ENCODE measurements at regions not wholly inside any gene's neighbourhood (a gene's known extent, or its start where the extent isn't known, plus 50 kb on each side); places are given as distances from the start of the nearest gene placed in this dataset.

GRCh38 chr3:177286034-177286433 lies 88.8 kb upstream of the TBL1XR1 start:
- TF ChIP-seq, protein P1, sequence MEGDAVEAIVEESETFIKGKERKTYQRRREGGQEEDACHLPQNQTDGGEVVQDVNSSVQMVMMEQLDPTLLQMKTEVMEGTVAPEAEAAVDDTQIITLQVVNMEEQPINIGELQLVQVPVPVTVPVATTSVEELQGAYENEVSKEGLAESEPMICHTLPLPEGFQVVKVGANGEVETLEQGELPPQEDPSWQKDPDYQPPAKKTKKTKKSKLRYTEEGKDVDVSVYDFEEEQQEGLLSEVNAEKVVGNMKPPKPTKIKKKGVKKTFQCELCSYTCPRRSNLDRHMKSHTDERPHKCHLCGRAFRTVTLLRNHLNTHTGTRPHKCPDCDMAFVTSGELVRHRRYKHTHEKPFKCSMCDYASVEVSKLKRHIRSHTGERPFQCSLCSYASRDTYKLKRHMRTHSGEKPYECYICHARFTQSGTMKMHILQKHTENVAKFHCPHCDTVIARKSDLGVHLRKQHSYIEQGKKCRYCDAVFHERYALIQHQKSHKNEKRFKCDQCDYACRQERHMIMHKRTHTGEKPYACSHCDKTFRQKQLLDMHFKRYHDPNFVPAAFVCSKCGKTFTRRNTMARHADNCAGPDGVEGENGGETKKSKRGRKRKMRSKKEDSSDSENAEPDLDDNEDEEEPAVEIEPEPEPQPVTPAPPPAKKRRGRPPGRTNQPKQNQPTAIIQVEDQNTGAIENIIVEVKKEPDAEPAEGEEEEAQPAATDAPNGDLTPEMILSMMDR (IDR thresholded peaks at IDR 0.05): no peak
- H3K4me3 ChIP-seq (ENCODE audit: low read depth, low read length): no peak overlapping the region
- H3K27ac ChIP-seq: peak overlapping the region; percentile 59
- no peaks in the 10 kb centered on the region for H3K36me3 ChIP-seq (ENCODE audit: control insufficient read depth, insufficient read depth, low read length)
- no peak overlapping the region for H2AFZ ChIP-seq
- no peaks in the 10 kb centered on the region for H3K27me3 ChIP-seq (ENCODE audit: control insufficient read depth, insufficient read depth, low read length)
- no peaks in the 10 kb centered on the region for H3K9me3 ChIP-seq (ENCODE audit: control insufficient read depth, low read length)
- H3K9ac ChIP-seq: no peak overlapping the region
- peak overlapping the region; percentile 41 for H3K4me2 ChIP-seq (ENCODE audit: low read length)
- peaks cover 7% of the 10 kb centered on the region for H3K4me1 ChIP-seq
- no peaks in the 10 kb centered on the region for H3K79me2 ChIP-seq

DNA sequence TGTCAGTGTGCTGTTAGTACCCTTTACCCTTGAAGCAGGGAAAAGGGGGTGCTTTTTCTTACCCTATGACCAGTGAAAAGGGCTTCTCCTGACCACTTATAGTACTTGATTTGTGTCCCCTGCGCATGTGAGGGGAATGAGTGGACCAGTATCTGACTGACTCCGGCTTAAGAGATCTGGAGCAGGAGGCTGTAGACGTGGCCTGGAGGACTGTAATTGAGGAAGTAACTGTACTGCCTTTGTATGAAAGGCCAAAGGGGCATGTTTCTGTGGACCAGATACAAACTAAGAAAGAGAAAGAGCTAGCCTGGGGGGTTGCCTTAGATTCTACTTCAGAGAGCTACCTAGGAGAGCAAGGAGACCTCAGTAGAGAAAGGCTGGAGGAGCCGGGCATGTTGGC lies 89.9 kb upstream of the TBL1XR1 start:
- H3K27me3 ChIP-seq (ENCODE audit: control insufficient read depth, insufficient read depth, low read length): no peaks in the 10 kb centered on the region
- no peaks in the 10 kb centered on the region for H3K36me3 ChIP-seq (ENCODE audit: control insufficient read depth, insufficient read depth, low read length)
- H3K4me2 ChIP-seq (ENCODE audit: low read length): no peak overlapping the region
- H3K4me1 ChIP-seq: peaks cover 4% of the 10 kb centered on the region
- H3K79me2 ChIP-seq: no peaks in the 10 kb centered on the region
- H3K9me3 ChIP-seq (ENCODE audit: control insufficient read depth, low read length): no peaks in the 10 kb centered on the region
- no peak overlapping the region for H3K4me3 ChIP-seq (ENCODE audit: low read depth, low read length)
- no peak overlapping the region for H2AFZ ChIP-seq
- H3K27ac ChIP-seq: no peak overlapping the region
- H3K9ac ChIP-seq: no peak overlapping the region
- TF ChIP-seq, protein P1 (IDR thresholded peaks at IDR 0.05): no peak

- no peaks in the 10 kb centered on the region for H3K27me3 ChIP-seq (ENCODE audit: control insufficient read depth, insufficient read depth, low read length)
- H3K4me1 ChIP-seq: peaks cover 4% of the 10 kb centered on the region
- H3K27ac ChIP-seq: no peak overlapping the region
- no peaks in the 10 kb centered on the region for H3K36me3 ChIP-seq (ENCODE audit: control insufficient read depth, insufficient read depth, low read length)
- H3K4me3 ChIP-seq (ENCODE audit: low read depth, low read length): no peak overlapping the region
- H3K79me2 ChIP-seq: no peaks in the 10 kb centered on the region
- H3K9ac ChIP-seq: no peak overlapping the region
- H3K4me2 ChIP-seq (ENCODE audit: low read length): no peak overlapping the region
- H2AFZ ChIP-seq: no peak overlapping the region
- TF ChIP-seq, protein P1 (IDR thresholded peaks at IDR 0.05): no peak
- no peaks in the 10 kb centered on the region for H3K9me3 ChIP-seq (ENCODE audit: control insufficient read depth, low read length)
Observed at GRCh38 chr3:177290633-177291032, 93.4 kb upstream of the TBL1XR1 start.

DNA sequence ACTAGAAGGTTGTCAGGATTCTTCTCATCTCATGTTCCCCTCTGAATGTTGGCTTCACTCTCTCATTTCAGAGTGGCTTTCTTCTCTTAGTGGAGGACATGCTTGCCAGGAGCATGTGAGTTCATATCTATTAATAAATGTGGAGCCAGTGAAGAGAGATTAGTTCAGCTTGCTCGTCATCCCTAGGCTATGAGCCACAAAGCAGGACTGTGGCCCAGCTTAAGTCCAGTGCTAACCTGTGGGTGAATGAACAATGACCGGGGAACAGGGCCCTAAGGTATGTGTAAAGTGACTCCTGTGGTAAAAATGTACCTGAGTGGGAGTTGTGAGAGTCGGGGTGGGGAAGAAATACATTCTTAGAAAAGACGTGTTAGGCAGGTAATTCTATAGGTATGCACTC lies 96.9 kb upstream of the TBL1XR1 start:
- Histone ChIP-seq H3K4me3 (ENCODE audit: low read depth, low read length) (no peak overlapping the region), H3K79me2 (no peaks in the 10 kb centered on the region), H3K27ac (no peak overlapping the region), H3K4me1 (no peaks in the 10 kb centered on the region), H3K36me3 (ENCODE audit: control insufficient read depth, insufficient read depth, low read length) (no peaks in the 10 kb centered on the region), H3K9me3 (ENCODE audit: control insufficient read depth, low read length) (no peaks in the 10 kb centered on the region), H3K9ac (no peak overlapping the region), H3K4me2 (ENCODE audit: low read length) (no peak overlapping the region), H2AFZ (no peak overlapping the region), H3K27me3 (ENCODE audit: control insufficient read depth, insufficient read depth, low read length) (no peaks in the 10 kb centered on the region)
- TF ChIP-seq, protein P1 (IDR thresholded peaks at IDR 0.05): no peak

GRCh38 chr3:177295116-177295515 lies 97.8 kb upstream of the TBL1XR1 start:
- Histone ChIP-seq H3K9me3 (ENCODE audit: control insufficient read depth, low read length) (no peaks in the 10 kb centered on the region), H3K27ac (no peak overlapping the region), H3K27me3 (ENCODE audit: control insufficient read depth, insufficient read depth, low read length) (no peaks in the 10 kb centered on the region), H3K9ac (no peak overlapping the region), H3K4me1 (no peaks in the 10 kb centered on the region), H3K4me2 (ENCODE audit: low read length) (no peak overlapping the region), H3K79me2 (no peaks in the 10 kb centered on the region), H2AFZ (no peak overlapping the region), H3K4me3 (ENCODE audit: low read depth, low read length) (no peak overlapping the region), H3K36me3 (ENCODE audit: control insufficient read depth, insufficient read depth, low read length) (no peaks in the 10 kb centered on the region)
- TF ChIP-seq, protein P1 (IDR thresholded peaks at IDR 0.05): no peak
